AG09319 (cell line): ENCODE measurements at regions not wholly inside any gene's neighbourhood (a gene's known extent, or its start where the extent isn't known, plus 50 kb on each side); places are given as distances from the start of the nearest gene placed in this dataset.

Source experiments
- DNase-seq: peaks from one replicate; pipeline ENCODE4 v3.0.0-alpha.2; 2010; ENCODE audit warnings: low read depth; ENCODE audit errors: extremely low read depth
- TF ChIP-seq, protein P1 (sequence below): IDR thresholded peaks from 2 replicates; pipeline ENCODE4 v1.5.1; 2011; ENCODE audit warnings: low read depth, mild to moderate bottlenecking, inconsistent platforms, low read length, moderate library complexity

- TF ChIP-seq, protein P1, sequence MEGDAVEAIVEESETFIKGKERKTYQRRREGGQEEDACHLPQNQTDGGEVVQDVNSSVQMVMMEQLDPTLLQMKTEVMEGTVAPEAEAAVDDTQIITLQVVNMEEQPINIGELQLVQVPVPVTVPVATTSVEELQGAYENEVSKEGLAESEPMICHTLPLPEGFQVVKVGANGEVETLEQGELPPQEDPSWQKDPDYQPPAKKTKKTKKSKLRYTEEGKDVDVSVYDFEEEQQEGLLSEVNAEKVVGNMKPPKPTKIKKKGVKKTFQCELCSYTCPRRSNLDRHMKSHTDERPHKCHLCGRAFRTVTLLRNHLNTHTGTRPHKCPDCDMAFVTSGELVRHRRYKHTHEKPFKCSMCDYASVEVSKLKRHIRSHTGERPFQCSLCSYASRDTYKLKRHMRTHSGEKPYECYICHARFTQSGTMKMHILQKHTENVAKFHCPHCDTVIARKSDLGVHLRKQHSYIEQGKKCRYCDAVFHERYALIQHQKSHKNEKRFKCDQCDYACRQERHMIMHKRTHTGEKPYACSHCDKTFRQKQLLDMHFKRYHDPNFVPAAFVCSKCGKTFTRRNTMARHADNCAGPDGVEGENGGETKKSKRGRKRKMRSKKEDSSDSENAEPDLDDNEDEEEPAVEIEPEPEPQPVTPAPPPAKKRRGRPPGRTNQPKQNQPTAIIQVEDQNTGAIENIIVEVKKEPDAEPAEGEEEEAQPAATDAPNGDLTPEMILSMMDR: no peak
Measured at GRCh38 chr13:21938168-21938567, 267.3 kb downstream of the FGF9 start.

DNA sequence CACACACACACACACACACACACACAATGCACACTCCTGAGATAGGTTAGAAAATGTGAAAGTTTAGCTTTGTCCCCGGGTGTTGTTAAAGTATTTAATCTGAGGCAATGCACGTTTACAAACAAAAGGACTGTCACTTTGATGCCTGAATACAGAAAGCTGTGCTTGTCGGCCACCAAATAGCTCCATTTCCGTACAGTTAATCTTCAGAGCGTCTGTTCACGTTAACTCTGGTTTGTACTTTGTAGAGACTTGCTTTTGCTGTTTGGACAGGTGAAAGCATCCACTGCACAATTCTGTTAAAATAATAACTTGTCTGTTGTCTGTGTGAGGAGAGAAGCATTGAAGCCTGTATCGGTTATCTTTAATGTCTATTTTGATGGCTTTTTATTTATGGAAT lies 267.8 kb downstream of the FGF9 start:
- TF ChIP-seq, protein P1: no peak
- no peak for DNase-seq

More at GRCh38 chr13:21938168-21938567, 267.3 kb downstream of the FGF9 start:
- DNase-seq: no peak

GRCh38 chr13:21942061-21942460 lies 271.2 kb downstream of the FGF9 start:
- DNase-seq: no peak

DNA sequence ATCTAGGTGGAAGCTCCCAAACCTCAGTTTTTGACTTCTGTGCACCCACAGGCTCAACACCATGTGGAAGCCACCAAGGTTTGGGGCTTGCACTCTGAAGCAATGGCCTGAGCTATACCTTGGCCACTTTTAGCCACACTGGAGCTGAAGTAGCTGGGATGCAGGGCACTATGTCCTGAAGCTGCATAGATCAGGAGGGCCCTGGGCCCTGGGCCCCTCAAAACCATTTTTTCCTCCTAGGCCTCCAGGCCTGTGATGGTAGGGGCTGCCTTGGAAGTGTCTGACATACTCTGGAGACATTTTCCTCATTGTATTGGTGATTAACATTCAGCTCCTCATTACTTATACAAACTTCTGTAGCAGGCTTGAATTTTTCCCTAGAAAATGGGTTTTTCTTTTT lies 273.7 kb downstream of the FGF9 start:
- TF ChIP-seq, protein P1: no peak
- DNase-seq: no peak

More at GRCh38 chr13:21942061-21942460, 271.2 kb downstream of the FGF9 start:
- TF ChIP-seq, protein P1: no peak

- DNase-seq: no peak
- TF ChIP-seq, protein P1: no peak
Measured at GRCh38 chr13:21945195-21945594, 274.3 kb downstream of the FGF9 start.

DNA sequence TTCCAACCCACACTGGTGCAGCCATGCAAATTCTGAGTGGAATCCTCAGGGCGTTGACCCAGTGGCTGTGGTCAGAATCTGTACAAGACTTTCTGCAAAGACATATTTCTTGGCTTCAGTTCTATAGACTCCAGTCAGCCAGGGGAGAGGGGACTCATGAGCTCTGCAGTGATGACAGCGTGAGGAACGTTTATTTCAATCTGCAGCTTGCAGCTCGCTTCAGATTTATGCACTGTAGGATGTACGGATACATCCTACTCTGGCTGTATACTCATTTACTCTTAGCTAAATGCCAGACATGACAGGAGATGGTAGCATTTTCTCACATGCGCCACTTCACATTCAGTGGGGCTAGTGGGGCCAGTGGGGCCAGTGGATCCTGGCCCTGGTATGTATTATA lies 276.1 kb downstream of the FGF9 start:
- TF ChIP-seq, protein P1: no peak
- no peak for DNase-seq

DNA sequence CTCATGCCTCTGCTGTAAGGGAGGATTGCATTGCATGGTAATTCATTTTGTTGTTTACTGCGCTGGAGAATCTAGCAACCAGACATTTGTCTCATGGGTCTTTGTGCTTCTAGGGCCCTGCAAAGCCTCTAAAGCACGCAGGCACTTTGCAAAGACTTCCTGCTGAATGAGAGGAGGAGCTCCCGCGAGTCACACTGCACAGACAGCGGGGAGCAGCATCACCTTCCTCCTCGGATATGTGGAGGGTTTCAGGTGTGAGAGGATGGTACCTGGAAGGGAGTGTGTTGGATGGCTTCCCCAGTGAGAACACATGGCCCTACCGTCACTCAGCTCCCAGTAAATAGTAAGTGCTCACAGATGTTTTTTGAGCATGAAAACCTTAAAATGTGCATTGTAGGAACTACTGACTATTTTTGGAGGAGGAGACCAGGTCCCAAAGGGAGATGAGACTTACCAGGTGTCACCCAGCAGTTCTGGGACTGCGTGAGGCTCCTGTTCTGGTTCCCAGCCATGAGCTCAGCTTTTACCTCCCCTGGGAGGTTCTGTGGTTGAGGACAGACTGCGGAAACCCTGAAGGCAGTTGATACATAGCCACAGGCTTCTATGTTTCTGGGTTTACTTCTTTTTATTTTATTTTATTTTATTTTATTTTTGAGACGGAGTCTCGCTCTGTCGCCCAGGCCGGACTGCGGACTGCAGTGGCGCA lies 278.0 kb downstream of the FGF9 start:
- DNase-seq: no peak
- TF ChIP-seq, protein P1: no peak
